ENCODE measurements at regions not wholly inside any gene's neighbourhood (a gene's known extent, or its start where the extent isn't known, plus 50 kb on each side); places are given as distances from the start of the nearest gene placed in this dataset.
"Not testable (repeated sequence)": the region's sequence is repeated elsewhere in the genome, so short reads cannot be mapped to it uniquely, and the experiment has no call there.

GRCh38 chr7:69295977-69296376, 302.3 kb upstream of the AUTS2 start:
- DNase-seq (ENCODE audit: low spot score in 2 of 2) (no peak), ATAC-seq (ENCODE audit: low read depth) (no peak)
- H3K4me1 Mint-ChIP-seq: no peaks in the 10 kb centered on the region
- H3K9me3 Mint-ChIP-seq: no peaks in the 10 kb centered on the region
- H3K4me3 Mint-ChIP-seq: no peak overlapping the region
- no peak overlapping the region for H3K27ac Mint-ChIP-seq
- no peaks in the 10 kb centered on the region for H3K36me3 Mint-ChIP-seq
- H3K27me3 Mint-ChIP-seq: peaks cover 2% of the 10 kb centered on the region

GRCh38 chr7:69301253-69301652, 297.0 kb upstream of the AUTS2 start:
- H3K9me3 Mint-ChIP-seq: peaks cover 3% of the 10 kb centered on the region
- no peak overlapping the region for H3K4me3 Mint-ChIP-seq
- H3K4me1 Mint-ChIP-seq: no peaks in the 10 kb centered on the region
- no peak for ATAC-seq (ENCODE audit: low read depth)
- no peaks in the 10 kb centered on the region for H3K36me3 Mint-ChIP-seq
- no peak for DNase-seq (ENCODE audit: low spot score in 2 of 2)
- peaks cover 1% of the 10 kb centered on the region for H3K27me3 Mint-ChIP-seq
- no peak overlapping the region for H3K27ac Mint-ChIP-seq

GRCh38 chr7:69309601-69310000, 288.7 kb upstream of the AUTS2 start:
- Mint-ChIP-seq H3K36me3 (no peaks in the 10 kb centered on the region), H3K9me3 (peaks cover 3% of the 10 kb centered on the region), H3K4me1 (peaks cover 3% of the 10 kb centered on the region), H3K27ac (no peak overlapping the region), H3K27me3 (peaks cover 1% of the 10 kb centered on the region), H3K4me3 (no peak overlapping the region)
- ATAC-seq (ENCODE audit: low read depth) (no peak), DNase-seq (ENCODE audit: low spot score in 2 of 2) (no peak)

- ATAC-seq (ENCODE audit: low read depth): no peak
- no peaks in the 10 kb centered on the region for H3K27me3 Mint-ChIP-seq
- H3K27ac Mint-ChIP-seq: no peak overlapping the region
- no peaks in the 10 kb centered on the region for H3K36me3 Mint-ChIP-seq
- peaks cover 7% of the 10 kb centered on the region for H3K4me1 Mint-ChIP-seq
- no peak overlapping the region for H3K4me3 Mint-ChIP-seq
- H3K9me3 Mint-ChIP-seq: no peaks in the 10 kb centered on the region
- DNase-seq (ENCODE audit: low spot score in 2 of 2): no peak
These were observed 286.8 kb upstream of the AUTS2 start for GRCh38 chr7:69311489-69311888.

GRCh38 chr7:69313852-69314251, 284.4 kb upstream of the AUTS2 start:
- H3K4me3 Mint-ChIP-seq; H3K9me3 Mint-ChIP-seq; DNase-seq (ENCODE audit: low spot score in 2 of 2); H3K27ac Mint-ChIP-seq; H3K27me3 Mint-ChIP-seq; H3K36me3 Mint-ChIP-seq; ATAC-seq (ENCODE audit: low read depth); H3K4me1 Mint-ChIP-seq: not testable (repeated sequence)

GRCh38 chr7:69318794-69319193, 279.5 kb upstream of the AUTS2 start:
- DNase-seq (ENCODE audit: low spot score in 2 of 2) (no peak), ATAC-seq (ENCODE audit: low read depth) (no peak)
- Mint-ChIP-seq H3K27me3 (no peaks in the 10 kb centered on the region), H3K4me3 (no peak overlapping the region), H3K36me3 (no peaks in the 10 kb centered on the region), H3K4me1 (peaks cover 7% of the 10 kb centered on the region), H3K27ac (no peak overlapping the region), H3K9me3 (no peaks in the 10 kb centered on the region)

GRCh38 chr7:69328516-69328915, 269.8 kb upstream of the AUTS2 start:
- Mint-ChIP-seq H3K4me1 (peaks cover 3% of the 10 kb centered on the region), H3K27me3 (no peaks in the 10 kb centered on the region), H3K4me3 (no peak overlapping the region), H3K27ac (no peak overlapping the region), H3K36me3 (no peaks in the 10 kb centered on the region), H3K9me3 (peaks cover 8% of the 10 kb centered on the region)
- ATAC-seq (ENCODE audit: low read depth): no peak
- DNase-seq (ENCODE audit: low spot score in 2 of 2): no peak

- Mint-ChIP-seq H3K9me3 (peaks cover 9% of the 10 kb centered on the region), H3K4me1 (no peaks in the 10 kb centered on the region), H3K36me3 (no peaks in the 10 kb centered on the region), H3K27me3 (peaks cover 3% of the 10 kb centered on the region), H3K4me3 (no peak overlapping the region), H3K27ac (no peak overlapping the region)
- ATAC-seq (ENCODE audit: low read depth) (no peak), DNase-seq (ENCODE audit: low spot score in 2 of 2) (no peak)
These were observed 263.6 kb upstream of the AUTS2 start for GRCh38 chr7:69334701-69335100.

GRCh38 chr7:69335331-69335730, 262.9 kb upstream of the AUTS2 start:
- peaks cover 7% of the 10 kb centered on the region for H3K9me3 Mint-ChIP-seq
- no peaks in the 10 kb centered on the region for H3K4me1 Mint-ChIP-seq
- no peak for ATAC-seq (ENCODE audit: low read depth)
- H3K4me3 Mint-ChIP-seq: no peak overlapping the region
- H3K27ac Mint-ChIP-seq: no peak overlapping the region
- H3K27me3 Mint-ChIP-seq: peaks cover 3% of the 10 kb centered on the region
- H3K36me3 Mint-ChIP-seq: no peaks in the 10 kb centered on the region
- no peak for DNase-seq (ENCODE audit: low spot score in 2 of 2)

- peaks cover 1% of the 10 kb centered on the region for H3K9me3 Mint-ChIP-seq
- no peak overlapping the region for H3K4me3 Mint-ChIP-seq
- H3K36me3 Mint-ChIP-seq: no peaks in the 10 kb centered on the region
- no peak overlapping the region for H3K27ac Mint-ChIP-seq
- no peak for DNase-seq (ENCODE audit: low spot score in 2 of 2)
- ATAC-seq (ENCODE audit: low read depth): no peak
- peaks cover 3% of the 10 kb centered on the region for H3K27me3 Mint-ChIP-seq
- H3K4me1 Mint-ChIP-seq: no peaks in the 10 kb centered on the region
These were observed 261.3 kb upstream of the AUTS2 start for GRCh38 chr7:69336976-69337375.

- Mint-ChIP-seq H3K36me3 (no peaks in the 10 kb centered on the region), H3K4me1 (no peaks in the 10 kb centered on the region), H3K27ac (no peak overlapping the region), H3K27me3 (peaks cover 3% of the 10 kb centered on the region), H3K4me3 (no peak overlapping the region), H3K9me3 (peaks cover 1% of the 10 kb centered on the region)
- no peak for ATAC-seq (ENCODE audit: low read depth)
- DNase-seq (ENCODE audit: low spot score in 2 of 2): no peak
These were observed 260.1 kb upstream of the AUTS2 start for GRCh38 chr7:69338144-69338543.

- DNase-seq (ENCODE audit: low spot score in 2 of 2): no peak
- Mint-ChIP-seq H3K27ac (no peak overlapping the region), H3K4me1 (no peaks in the 10 kb centered on the region), H3K4me3 (no peak overlapping the region), H3K36me3 (peaks cover 3% of the 10 kb centered on the region), H3K27me3 (peaks cover 6% of the 10 kb centered on the region), H3K9me3 (peaks cover 5% of the 10 kb centered on the region)
- ATAC-seq (ENCODE audit: low read depth): no peak
These were observed 257.0 kb upstream of the AUTS2 start for GRCh38 chr7:69341288-69341687.

GRCh38 chr7:69342154-69342884, 256.0 kb upstream of the AUTS2 start:
- no peaks in the 10 kb centered on the region for H3K4me1 Mint-ChIP-seq
- H3K36me3 Mint-ChIP-seq: peaks cover 3% of the 10 kb centered on the region
- ATAC-seq (ENCODE audit: low read depth) (no peak), DNase-seq (ENCODE audit: low spot score in 2 of 2) (no peak)
- no peak overlapping the region for H3K4me3 Mint-ChIP-seq
- peaks cover 5% of the 10 kb centered on the region for H3K9me3 Mint-ChIP-seq
- H3K27ac Mint-ChIP-seq: no peak overlapping the region
- H3K27me3 Mint-ChIP-seq: peaks cover 6% of the 10 kb centered on the region

- DNase-seq (ENCODE audit: low spot score in 2 of 2) (no peak), ATAC-seq (ENCODE audit: low read depth) (no peak)
- H3K27ac Mint-ChIP-seq: no peak overlapping the region
- H3K27me3 Mint-ChIP-seq: peaks cover 4% of the 10 kb centered on the region
- H3K9me3 Mint-ChIP-seq: peaks cover 3% of the 10 kb centered on the region
- H3K4me1 Mint-ChIP-seq: no peaks in the 10 kb centered on the region
- peaks cover under 1% of the 10 kb centered on the region for H3K36me3 Mint-ChIP-seq
- no peak overlapping the region for H3K4me3 Mint-ChIP-seq
These were observed 249.0 kb upstream of the AUTS2 start for GRCh38 chr7:69349291-69349690.

- Mint-ChIP-seq H3K4me3 (no peak overlapping the region), H3K27me3 (no peaks in the 10 kb centered on the region), H3K4me1 (peaks cover 2% of the 10 kb centered on the region), H3K27ac (no peak overlapping the region), H3K36me3 (no peaks in the 10 kb centered on the region), H3K9me3 (no peaks in the 10 kb centered on the region)
- no peak for DNase-seq (ENCODE audit: low spot score in 2 of 2)
- ATAC-seq (ENCODE audit: low read depth): no peak
These were observed 240.0 kb upstream of the AUTS2 start for GRCh38 chr7:69358163-69358821.

All from memory B cell (primary cell).